ENCODE measurements at regions not wholly inside any gene's neighbourhood (a gene's known extent, or its start where the extent isn't known, plus 50 kb on each side); places are given as distances from the start of the nearest gene placed in this dataset.
"Not testable (repeated sequence)": the region's sequence is repeated elsewhere in the genome, so short reads cannot be mapped to it uniquely, and the experiment has no call there.

DNA sequence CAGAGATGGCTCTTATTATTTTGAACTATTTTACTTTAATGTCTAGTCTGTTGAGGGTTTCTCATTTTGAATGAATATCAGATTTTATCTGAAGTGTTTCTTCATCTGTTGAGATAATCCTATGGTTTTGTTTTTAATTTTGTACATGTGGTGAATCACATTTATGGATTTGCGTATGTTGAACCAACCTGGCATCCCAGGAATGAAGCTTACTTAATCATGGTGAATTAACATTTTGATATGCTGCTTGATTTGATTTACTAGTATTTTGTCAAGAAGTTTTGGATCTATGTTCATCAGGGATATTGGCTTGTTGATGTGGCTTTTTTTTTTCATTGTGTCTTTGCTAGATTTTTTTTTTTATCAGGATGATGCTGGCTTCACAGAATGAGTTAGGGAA lies 2390.9 kb downstream of the PCDH7 start:
- TF ChIP-seq, protein P1, sequence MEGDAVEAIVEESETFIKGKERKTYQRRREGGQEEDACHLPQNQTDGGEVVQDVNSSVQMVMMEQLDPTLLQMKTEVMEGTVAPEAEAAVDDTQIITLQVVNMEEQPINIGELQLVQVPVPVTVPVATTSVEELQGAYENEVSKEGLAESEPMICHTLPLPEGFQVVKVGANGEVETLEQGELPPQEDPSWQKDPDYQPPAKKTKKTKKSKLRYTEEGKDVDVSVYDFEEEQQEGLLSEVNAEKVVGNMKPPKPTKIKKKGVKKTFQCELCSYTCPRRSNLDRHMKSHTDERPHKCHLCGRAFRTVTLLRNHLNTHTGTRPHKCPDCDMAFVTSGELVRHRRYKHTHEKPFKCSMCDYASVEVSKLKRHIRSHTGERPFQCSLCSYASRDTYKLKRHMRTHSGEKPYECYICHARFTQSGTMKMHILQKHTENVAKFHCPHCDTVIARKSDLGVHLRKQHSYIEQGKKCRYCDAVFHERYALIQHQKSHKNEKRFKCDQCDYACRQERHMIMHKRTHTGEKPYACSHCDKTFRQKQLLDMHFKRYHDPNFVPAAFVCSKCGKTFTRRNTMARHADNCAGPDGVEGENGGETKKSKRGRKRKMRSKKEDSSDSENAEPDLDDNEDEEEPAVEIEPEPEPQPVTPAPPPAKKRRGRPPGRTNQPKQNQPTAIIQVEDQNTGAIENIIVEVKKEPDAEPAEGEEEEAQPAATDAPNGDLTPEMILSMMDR (conservative IDR thresholded peaks at IDR 0.05; ENCODE audit: low read depth, low read length): no peak
- peak; percentile 68 for DNase-seq (ENCODE audit: low read depth)
- H3K4me3 ChIP-seq (ENCODE audit: low read length): no peak overlapping the region

DNA sequence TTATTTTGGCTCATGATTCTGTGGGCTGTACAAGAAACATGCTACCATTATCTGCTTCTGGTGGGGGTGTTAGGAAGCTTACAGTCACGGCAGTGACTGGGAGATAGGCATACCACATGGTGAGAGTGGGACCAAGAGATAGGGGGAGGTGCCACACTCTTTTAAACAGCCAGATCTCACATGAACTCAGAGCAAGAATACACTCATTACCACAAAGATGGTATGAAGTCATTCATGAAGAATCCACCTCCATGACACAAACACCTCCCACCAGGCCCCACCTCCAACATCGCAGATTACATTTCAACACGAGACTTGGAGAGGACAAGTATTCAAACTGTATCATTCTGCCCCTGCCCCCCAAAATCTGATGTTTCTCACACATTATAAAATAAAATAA lies 2396.7 kb downstream of the PCDH7 start:
- TF ChIP-seq, protein P1 (conservative IDR thresholded peaks at IDR 0.05; ENCODE audit: low read depth, low read length): no peak
- no peak overlapping the region for H3K4me3 ChIP-seq (ENCODE audit: low read length)
- no peak for DNase-seq (ENCODE audit: low read depth)

DNA sequence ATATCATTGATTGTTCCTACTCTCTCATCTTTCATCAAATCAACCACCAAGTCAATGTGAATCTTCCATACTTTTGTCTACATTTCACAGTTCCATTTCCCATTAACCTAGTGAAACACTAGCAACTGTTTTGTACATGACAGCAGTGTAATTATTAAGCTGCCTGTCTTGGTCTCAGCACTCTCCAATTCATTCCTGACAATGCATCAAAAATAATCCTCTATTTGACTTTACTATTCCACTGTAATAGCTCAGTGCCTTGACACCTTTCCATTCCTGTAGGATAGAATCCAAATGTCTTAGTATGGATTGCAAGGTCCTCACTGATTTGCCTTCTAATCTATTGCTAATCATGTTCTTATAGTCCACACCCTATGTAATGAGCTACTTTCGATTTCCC lies 2405.8 kb downstream of the PCDH7 start:
- TF ChIP-seq, protein P1 (conservative IDR thresholded peaks at IDR 0.05; ENCODE audit: low read depth, low read length): no peak
- no peak overlapping the region for H3K4me3 ChIP-seq (ENCODE audit: low read length)

DNA sequence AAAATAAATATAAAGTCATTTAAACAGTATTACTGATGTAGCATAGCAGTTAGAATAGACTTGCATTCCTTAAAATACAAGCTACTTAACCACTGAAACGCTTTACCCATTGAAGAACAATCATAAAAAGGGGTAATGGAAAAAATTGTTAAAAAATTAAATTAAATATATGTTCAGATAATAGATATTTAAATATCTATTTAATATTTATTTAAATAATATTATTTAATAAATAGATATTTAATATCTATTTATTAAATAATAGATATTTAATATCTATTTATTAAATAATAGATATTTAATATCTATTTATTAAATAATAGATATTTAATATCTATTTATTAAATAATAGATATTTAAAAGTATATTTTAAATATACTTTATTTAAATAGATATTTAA lies 2410.5 kb downstream of the PCDH7 start:
- not testable (repeated sequence) for H3K4me3 ChIP-seq (ENCODE audit: low read length); DNase-seq (ENCODE audit: low read depth)

More for the DNA sequence above, 2405.8 kb downstream of the PCDH7 start:
- DNase-seq (ENCODE audit: low read depth): no peak

DNA sequence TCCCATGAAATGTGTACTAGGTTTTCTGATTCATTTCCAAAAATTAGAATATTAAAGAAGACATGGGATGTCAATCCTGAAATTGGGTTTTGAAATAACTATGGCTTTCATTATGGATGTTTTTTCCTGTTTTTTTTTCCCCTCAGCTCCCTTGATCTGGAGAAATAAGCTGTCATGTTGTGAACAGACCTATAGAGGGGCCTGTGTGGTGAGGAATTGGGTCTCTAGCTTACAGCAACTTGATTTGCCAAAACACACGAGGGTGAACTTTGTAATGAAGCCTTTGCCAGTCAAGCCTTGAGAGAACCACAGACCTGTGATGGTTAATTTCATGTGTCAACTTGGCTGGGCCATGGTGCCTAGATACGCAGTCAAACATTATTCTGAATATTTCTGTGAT lies 2413.6 kb downstream of the PCDH7 start:
- no peak overlapping the region for H3K4me3 ChIP-seq (ENCODE audit: low read length)
- DNase-seq (ENCODE audit: low read depth): no peak
- TF ChIP-seq, protein P1 (conservative IDR thresholded peaks at IDR 0.05; ENCODE audit: low read depth, low read length): no peak

DNA sequence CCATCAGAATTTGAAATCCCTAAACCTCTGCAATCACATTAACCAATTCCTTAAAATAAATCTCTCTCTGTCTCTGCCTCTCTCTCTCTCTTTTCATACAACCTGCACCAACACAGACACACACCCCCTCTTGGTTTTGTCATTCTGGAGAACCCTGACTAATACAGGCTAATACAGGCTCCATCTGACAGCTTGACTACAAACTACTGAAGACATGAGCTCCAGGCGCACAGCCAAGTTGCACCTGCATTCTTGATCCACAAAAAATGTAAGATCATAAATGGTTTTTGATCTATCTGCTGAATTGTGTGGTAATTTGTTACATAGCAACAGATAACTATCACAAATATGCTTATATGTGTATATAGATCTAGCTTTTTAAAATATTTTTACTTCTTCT lies 2414.2 kb downstream of the PCDH7 start:
- TF ChIP-seq, protein P1 (conservative IDR thresholded peaks at IDR 0.05; ENCODE audit: low read depth, low read length): no peak
- H3K4me3 ChIP-seq (ENCODE audit: low read length): no peak overlapping the region
- peak; percentile 13 for DNase-seq (ENCODE audit: low read depth)

DNA sequence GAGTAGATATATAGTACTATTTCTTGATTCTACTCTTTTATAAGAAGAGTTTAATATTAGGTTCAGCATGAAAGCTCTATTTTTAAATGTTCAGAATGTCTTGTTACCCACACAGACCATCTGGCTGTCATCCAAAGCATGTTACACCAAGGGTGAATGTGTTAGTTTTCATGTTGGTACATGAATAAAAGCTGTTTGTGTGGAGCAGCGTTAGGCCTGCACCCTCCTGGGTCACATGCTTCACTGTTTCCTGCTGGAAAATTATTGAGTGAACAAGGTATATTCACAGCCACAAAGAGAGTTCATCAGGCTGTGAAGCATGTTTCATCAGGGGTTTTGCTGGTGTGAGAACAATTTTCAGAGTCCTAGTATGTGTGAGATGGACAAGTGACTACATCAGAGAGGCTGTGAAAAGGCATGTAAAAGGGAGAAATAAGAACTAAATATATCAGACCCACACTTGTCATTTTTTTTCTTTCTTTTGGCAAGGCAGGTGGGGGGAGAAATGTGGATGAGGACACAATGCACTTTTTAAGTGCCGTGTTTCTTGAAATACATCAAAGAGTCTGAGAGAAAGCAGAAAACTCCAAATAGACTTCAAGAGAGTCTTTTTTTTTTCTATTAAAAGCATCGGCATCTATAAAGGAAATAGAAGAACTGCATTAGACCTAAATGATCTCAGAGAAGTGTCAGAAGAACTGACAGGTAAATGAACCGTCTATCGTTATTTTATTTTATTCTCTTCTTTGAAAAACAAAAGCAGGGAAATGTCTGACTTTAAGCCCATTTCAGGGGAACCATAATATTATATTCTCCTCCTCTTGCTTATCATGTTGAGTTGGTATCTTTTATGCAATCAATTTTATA lies 2429.7 kb downstream of the PCDH7 start:
- TF ChIP-seq, protein P1 (conservative IDR thresholded peaks at IDR 0.05; ENCODE audit: low read depth, low read length): no peak
- H3K4me3 ChIP-seq (ENCODE audit: low read length): no peak overlapping the region
- DNase-seq (ENCODE audit: low read depth): no peak

Measured in retinal pigment epithelial cell (primary cell).